ENCODE measurements at regions not wholly inside any gene's neighbourhood (a gene's known extent, or its start where the extent isn't known, plus 50 kb on each side); places are given as distances from the start of the nearest gene placed in this dataset.

DNA sequence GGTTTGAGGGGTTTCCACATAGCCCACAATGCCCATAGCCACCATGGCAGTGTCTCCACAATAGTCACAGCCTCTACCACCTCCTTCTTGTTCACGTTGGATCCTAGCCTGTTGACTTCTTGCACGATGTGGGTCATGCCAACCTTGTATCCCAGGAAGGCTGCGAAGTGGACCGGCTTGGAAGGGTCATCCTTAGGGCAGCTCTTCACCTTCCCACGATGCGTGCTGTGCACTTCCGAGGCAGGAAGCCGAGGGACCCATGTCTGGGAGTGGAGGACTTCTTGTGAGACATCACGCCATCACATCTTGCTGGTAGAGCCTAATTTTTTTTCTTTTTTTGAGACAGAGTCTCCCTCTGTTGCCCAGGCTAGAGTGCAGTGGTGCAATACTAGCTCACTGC lies 144.6 kb upstream of the ASB18 start:
- Histone ChIP-seq H4K20me1 (no peaks in the 10 kb centered on the region), H3K36me3 (no peaks in the 10 kb centered on the region), H3K4me3 (no peak overlapping the region), H3K4me2 (no peak overlapping the region), H3K27me3 (no peaks in the 10 kb centered on the region), H3K9me3 (replicated peaks in 1 of 11) (peaks cover 6 to 16% (median 12%) of the 10 kb centered on the region in 11 experiments; a peak in 19 of 22 replicates), H3K4me1 (peaks cover 0 to 14% (median under 1%) of the 10 kb centered on the region in 10 experiments; a peak in 7 of 20 replicates), H3K9ac (no peak overlapping the region), H3K27ac (no peak overlapping the region)
- no peak for TF ChIP-seq Cebpa-rat (IDR thresholded peaks at IDR 0.05)

DNA sequence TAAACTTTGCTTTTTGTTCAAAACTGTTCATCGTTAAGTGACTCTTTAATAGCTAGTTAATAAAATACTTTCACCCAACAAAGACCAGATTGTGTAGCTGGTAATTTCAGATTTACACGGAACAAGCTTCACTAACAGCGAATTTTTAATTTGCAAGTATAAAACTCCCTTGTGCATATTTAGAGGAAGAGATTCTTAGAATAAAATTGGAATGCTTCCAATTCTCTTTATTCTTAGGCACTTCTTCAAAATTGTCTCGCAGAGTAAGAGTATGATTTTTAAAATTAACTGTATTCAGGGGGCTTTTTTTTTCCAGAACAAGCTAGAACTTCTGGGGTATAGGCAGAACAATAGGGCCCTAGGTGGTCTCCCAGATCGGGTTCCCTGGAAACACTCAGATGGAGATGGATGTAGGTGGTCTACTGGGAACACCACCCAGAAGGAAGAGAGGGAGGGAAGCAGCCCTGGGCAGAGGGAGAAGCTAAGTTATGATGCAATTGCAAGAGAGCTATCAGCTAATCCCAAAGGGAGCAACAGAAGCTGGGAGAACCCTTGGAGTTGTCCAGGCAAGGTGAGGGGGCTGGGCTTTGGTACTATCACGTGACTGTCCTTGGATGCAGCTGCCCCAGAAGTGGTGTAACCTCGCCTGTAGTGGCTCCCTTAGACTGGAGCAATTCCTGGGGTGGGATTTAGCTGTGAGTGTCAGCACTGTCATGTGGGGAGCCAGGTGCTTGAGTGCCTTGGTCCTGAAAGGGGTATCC lies 151.7 kb upstream of the ASB18 start:
- Histone ChIP-seq H3K27me3 (no peaks in the 10 kb centered on the region), H3K4me2 (no peak overlapping the region), H4K20me1 (no peaks in the 10 kb centered on the region), H3K36me3 (no peaks in the 10 kb centered on the region), H3K4me1 (peaks cover 4 to 13% (median 7%) of the 10 kb centered on the region in 10 experiments; a peak in 16 of 20 replicates), H3K27ac (no peak overlapping the region), H3K9ac (no peak overlapping the region), H3K4me3 (no peak overlapping the region), H3K9me3 (replicated peaks in 1 of 11) (0 out of 22 replicates have a peak, but pooled peaks cover 0 to 4% (median 0%) of the 10 kb centered on the region in 11 experiments)
- TF ChIP-seq Cebpa-rat (IDR thresholded peaks at IDR 0.05) = no peak

DNA sequence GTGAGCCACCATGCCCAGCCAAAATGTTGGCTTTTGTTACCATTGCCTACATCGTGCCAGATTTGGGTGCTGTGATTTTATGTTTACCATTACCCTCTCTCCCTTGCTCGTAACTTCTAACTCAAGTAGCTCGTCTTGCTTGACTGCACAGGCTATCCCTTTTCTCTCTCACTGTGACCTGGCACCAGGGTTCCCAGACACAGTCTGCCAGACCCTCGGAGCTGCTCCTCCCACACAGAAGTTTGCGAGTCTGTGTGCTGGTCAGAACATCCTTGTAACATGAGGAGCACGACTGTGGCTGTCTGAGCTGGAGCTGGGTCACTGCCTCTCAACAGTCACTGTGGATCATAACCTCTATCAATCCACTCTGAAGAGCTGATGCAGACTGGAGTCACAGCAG lies 152.5 kb upstream of the ACKR3 start:
- no peak overlapping the region for H3K4me3 ChIP-seq
- 0 out of 22 replicates have a peak, but pooled peaks cover 0 to 1% (median 0%) of the 10 kb centered on the region in 11 experiments for H3K9me3 ChIP-seq (replicated peaks in 1 of 11)
- H3K27ac ChIP-seq = no peak overlapping the region
- no peak for TF ChIP-seq Cebpa-rat (IDR thresholded peaks at IDR 0.05)
- H4K20me1 ChIP-seq = no peaks in the 10 kb centered on the region
- H3K27me3 ChIP-seq = no peaks in the 10 kb centered on the region
- no peaks in the 10 kb centered on the region for H3K36me3 ChIP-seq
- no peak overlapping the region for H3K4me2 ChIP-seq
- H3K9ac ChIP-seq = no peak overlapping the region
- peaks cover 4 to 13% (median 7%) of the 10 kb centered on the region in 10 experiments; a peak in 16 of 20 replicates for H3K4me1 ChIP-seq

- Histone ChIP-seq H3K27ac (no peak overlapping the region), H3K9me3 (replicated peaks in 1 of 11) (peaks cover 8 to 27% (median 11%) of the 10 kb centered on the region in 11 experiments; a peak in 17 of 22 replicates), H4K20me1 (no peaks in the 10 kb centered on the region), H3K27me3 (no peaks in the 10 kb centered on the region), H3K36me3 (no peaks in the 10 kb centered on the region), H3K9ac (no peak overlapping the region), H3K4me3 (no peak overlapping the region), H3K4me2 (no peak overlapping the region), H3K4me1 (no peaks in the 10 kb centered on the region)
- no peak for TF ChIP-seq Cebpa-rat (IDR thresholded peaks at IDR 0.05)
These were observed 139.0 kb upstream of the ACKR3 start for GRCh38 chr2:236430584-236430983.

DNA sequence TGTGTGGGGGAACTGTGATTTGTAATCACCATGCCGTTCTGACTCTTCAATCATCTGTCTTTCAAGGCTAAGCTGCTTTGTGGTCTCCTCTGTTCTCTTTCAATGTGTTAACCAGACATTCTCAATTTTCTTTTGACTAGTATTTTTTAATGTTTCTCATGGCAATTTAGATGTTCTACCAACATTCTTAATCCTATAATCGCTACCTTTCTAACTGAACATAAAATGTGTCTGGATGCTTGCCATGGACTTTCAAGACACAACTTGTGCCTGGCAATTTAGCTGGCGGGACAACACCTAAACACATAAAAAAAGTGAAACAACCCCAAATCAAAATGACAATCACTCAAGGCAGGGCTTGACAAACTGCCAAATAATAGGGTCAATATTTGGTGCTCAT lies 135.0 kb upstream of the ACKR3 start:
- H3K9ac ChIP-seq = no peak overlapping the region

GRCh38 chr2:236440110-236440881 lies 129.3 kb upstream of the ACKR3 start:
- Histone ChIP-seq H3K27ac (no peak overlapping the region), H3K36me3 (no peaks in the 10 kb centered on the region), H3K4me3 (no peak overlapping the region), H3K4me2 (no peak overlapping the region), H4K20me1 (no peaks in the 10 kb centered on the region), H3K9ac (no peak overlapping the region), H3K27me3 (no peaks in the 10 kb centered on the region), H3K9me3 (replicated peaks in 1 of 11) (peaks cover 0 to 17% (median 13%) of the 10 kb centered on the region in 11 experiments; a peak in 14 of 22 replicates), H3K4me1 (no peaks in the 10 kb centered on the region)
- TF ChIP-seq Cebpa-rat (IDR thresholded peaks at IDR 0.05) = no peak

More for the DNA sequence above, 135.0 kb upstream of the ACKR3 start:
- TF ChIP-seq Cebpa-rat (IDR thresholded peaks at IDR 0.05) = no peak
- no peaks in the 10 kb centered on the region for H3K27me3 ChIP-seq
- H3K27ac ChIP-seq = no peak overlapping the region
- H3K4me1 ChIP-seq = no peaks in the 10 kb centered on the region
- H3K4me2 ChIP-seq = no peak overlapping the region
- no peaks in the 10 kb centered on the region for H3K36me3 ChIP-seq
- H3K9me3 ChIP-seq (replicated peaks in 1 of 11) = peaks cover 0 to 13% (median 8%) of the 10 kb centered on the region in 11 experiments; a peak in 10 of 22 replicates
- H3K4me3 ChIP-seq = no peak overlapping the region
- H4K20me1 ChIP-seq = no peaks in the 10 kb centered on the region

DNA sequence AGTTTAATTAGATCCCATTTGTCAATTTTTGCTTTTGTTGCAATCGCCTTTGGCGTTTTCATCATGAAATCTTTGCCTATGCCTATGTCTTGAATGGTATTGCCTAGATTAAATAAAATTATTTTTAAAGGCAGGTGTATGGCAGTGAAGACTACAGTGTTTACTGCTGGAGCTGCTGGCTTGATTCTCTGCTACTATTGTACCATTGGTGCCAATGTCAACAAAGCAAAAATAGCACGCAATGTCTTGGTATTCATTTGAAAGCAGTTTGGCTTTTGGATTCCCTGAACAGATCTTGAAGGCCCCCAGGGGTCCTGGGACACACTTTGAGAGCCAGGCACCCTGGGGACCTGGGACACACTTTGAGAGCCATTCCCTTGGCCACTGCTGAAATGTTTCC lies 125.4 kb upstream of the ACKR3 start:
- TF ChIP-seq Cebpa-rat (IDR thresholded peaks at IDR 0.05) = no peak
- Histone ChIP-seq H3K4me3 (no peak overlapping the region), H3K4me2 (no peak overlapping the region), H4K20me1 (no peaks in the 10 kb centered on the region), H3K27me3 (no peaks in the 10 kb centered on the region), H3K9me3 (replicated peaks in 1 of 11) (peaks cover 0 to 17% (median 13%) of the 10 kb centered on the region in 11 experiments; a peak in 14 of 22 replicates), H3K36me3 (no peaks in the 10 kb centered on the region), H3K4me1 (no peaks in the 10 kb centered on the region), H3K27ac (no peak overlapping the region), H3K9ac (no peak overlapping the region)

DNA sequence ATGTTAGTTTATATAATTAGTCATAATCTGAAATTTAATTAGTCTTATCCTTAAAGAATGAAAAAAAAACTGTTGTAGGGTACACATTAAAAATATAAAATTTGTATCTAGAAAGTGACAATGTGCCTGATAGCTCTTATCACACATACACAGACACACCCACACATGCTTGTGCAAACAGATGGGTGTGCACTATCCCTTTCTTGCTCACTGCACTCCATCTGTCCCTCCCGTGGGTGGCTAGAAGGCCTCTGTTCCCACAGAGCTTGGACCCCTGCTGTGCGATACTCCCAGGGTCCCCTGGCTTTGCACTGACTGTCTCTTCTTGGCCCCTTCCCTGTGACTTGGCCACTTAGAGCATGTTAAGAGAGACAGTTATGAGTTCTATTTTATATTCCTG lies 123.9 kb upstream of the ACKR3 start:
- no peak overlapping the region for H3K4me2 ChIP-seq
- no peaks in the 10 kb centered on the region for H3K36me3 ChIP-seq
- peaks cover 0 to 17% (median 13%) of the 10 kb centered on the region in 11 experiments; a peak in 14 of 22 replicates for H3K9me3 ChIP-seq (replicated peaks in 1 of 11)
- no peak overlapping the region for H3K4me3 ChIP-seq
- H3K27ac ChIP-seq = no peak overlapping the region
- no peak overlapping the region for H3K9ac ChIP-seq
- no peaks in the 10 kb centered on the region for H4K20me1 ChIP-seq
- no peak for TF ChIP-seq Cebpa-rat (IDR thresholded peaks at IDR 0.05)
- no peaks in the 10 kb centered on the region for H3K27me3 ChIP-seq
- H3K4me1 ChIP-seq = no peaks in the 10 kb centered on the region

DNA sequence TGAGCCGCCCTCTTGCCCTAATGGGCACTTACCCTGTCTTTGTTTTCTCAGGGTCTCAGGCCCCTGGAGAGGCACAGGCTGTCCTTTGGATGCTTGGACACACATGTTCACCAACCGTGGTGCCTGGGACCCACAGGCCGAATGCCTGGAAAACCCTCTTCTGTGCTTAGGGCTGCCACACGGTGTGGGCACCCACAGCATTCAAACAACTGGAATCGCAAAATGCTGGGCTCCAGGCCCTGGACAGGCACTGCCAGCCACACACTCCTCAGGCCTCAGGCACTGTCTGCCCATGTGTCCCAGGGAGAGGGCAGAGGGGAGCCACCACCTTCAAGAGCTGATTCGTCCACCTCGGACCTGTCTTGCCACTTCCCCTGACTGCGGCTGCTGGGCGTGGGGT lies 123.1 kb upstream of the ACKR3 start:
- Histone ChIP-seq H3K9ac (no peak overlapping the region), H4K20me1 (no peaks in the 10 kb centered on the region), H3K27me3 (no peaks in the 10 kb centered on the region), H3K27ac (no peak overlapping the region), H3K4me2 (no peak overlapping the region), H3K4me3 (no peak overlapping the region), H3K36me3 (no peaks in the 10 kb centered on the region), H3K4me1 (no peaks in the 10 kb centered on the region), H3K9me3 (replicated peaks in 1 of 11) (peaks cover 0 to 17% (median 13%) of the 10 kb centered on the region in 11 experiments; a peak in 14 of 22 replicates)
- no peak for TF ChIP-seq Cebpa-rat (IDR thresholded peaks at IDR 0.05)

Measured in BLaER1 treated with 17β-estradiol and CSF1 and Interleukin-3, amounts not matched to agents 10 nM and 100 nM (cell line).